ENCODE measurements at regions not wholly inside any gene's neighbourhood (a gene's known extent, or its start where the extent isn't known, plus 50 kb on each side); places are given as distances from the start of the nearest gene placed in this dataset.

DNA sequence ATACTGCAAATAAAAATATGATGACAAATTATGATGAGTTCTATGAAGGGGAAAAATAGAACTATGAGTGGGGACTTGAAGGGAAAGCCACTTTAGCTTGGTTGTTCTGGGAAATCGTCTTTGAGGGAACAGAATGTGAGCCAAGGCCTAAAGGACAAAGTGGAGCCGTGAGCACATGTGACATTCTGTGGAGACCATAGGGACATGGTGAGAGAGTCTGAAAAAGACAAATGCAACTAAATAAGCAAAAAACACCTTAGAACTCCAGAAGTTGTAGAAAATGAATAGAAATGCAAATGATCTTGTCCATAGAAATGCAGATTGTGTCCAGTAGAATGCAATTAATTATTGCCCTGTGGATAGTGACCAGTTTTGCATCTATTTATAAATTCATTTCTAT lies 86.8 kb upstream of the ANKRD10 start:
- Mint-ChIP-seq H3K27me3 (peaks cover 7% of the 10 kb centered on the region), H3K9me3 (no peaks in the 10 kb centered on the region), H3K4me3 (no peak overlapping the region), H3K36me3 (ENCODE audit: low read depth) (no peaks in the 10 kb centered on the region), H3K27ac (no peak overlapping the region), H3K4me1 (peaks cover 15% of the 10 kb centered on the region)
- ChIA-PET CTCF (no interaction called here), POLR2A (no interaction called here)
- DNase-seq (no peak), ATAC-seq (ENCODE audit: low read depth) (no peak)
- intact Hi-C loops (cut with micrococcal nuclease), result no loop called here
- TF ChIP-seq, protein P1, sequence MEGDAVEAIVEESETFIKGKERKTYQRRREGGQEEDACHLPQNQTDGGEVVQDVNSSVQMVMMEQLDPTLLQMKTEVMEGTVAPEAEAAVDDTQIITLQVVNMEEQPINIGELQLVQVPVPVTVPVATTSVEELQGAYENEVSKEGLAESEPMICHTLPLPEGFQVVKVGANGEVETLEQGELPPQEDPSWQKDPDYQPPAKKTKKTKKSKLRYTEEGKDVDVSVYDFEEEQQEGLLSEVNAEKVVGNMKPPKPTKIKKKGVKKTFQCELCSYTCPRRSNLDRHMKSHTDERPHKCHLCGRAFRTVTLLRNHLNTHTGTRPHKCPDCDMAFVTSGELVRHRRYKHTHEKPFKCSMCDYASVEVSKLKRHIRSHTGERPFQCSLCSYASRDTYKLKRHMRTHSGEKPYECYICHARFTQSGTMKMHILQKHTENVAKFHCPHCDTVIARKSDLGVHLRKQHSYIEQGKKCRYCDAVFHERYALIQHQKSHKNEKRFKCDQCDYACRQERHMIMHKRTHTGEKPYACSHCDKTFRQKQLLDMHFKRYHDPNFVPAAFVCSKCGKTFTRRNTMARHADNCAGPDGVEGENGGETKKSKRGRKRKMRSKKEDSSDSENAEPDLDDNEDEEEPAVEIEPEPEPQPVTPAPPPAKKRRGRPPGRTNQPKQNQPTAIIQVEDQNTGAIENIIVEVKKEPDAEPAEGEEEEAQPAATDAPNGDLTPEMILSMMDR (IDR thresholded peaks at IDR 0.05), result no peak

DNA sequence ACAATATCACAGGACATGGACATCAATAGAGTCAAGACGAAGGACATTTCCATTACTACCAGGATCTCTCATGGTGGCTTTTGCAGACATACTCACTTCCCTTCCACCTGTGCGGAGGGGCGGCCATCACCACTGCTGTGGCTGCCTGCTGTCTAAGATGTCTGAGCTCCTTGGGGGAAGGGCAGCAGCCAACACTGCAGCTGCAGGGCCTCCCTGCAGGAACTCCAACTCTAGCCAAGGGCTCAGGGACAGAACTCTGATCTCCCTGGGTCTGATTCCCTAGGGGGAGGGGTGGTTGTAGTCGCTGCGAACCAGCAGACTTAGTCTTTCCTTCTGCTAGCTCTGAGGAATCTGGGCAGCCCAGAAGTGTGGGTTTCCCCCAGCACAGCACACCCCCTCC lies 78.9 kb upstream of the ANKRD10 start:
- TF ChIP-seq, protein P1 (IDR thresholded peaks at IDR 0.05), result no peak
- no peak for ATAC-seq (ENCODE audit: low read depth)
- no peaks in the 10 kb centered on the region for H3K9me3 Mint-ChIP-seq
- CTCF ChIA-PET, result no interaction called here
- H3K4me3 Mint-ChIP-seq, result no peak overlapping the region
- intact Hi-C loops (cut with micrococcal nuclease), result no loop called here
- no peaks in the 10 kb centered on the region for H3K36me3 Mint-ChIP-seq (ENCODE audit: low read depth)
- DNase-seq, result no peak
- H3K4me1 Mint-ChIP-seq, result peaks cover 21% of the 10 kb centered on the region
- no peak overlapping the region for H3K27ac Mint-ChIP-seq
- POLR2A ChIA-PET, result no interaction called here
- peaks cover 16% of the 10 kb centered on the region for H3K27me3 Mint-ChIP-seq

DNA sequence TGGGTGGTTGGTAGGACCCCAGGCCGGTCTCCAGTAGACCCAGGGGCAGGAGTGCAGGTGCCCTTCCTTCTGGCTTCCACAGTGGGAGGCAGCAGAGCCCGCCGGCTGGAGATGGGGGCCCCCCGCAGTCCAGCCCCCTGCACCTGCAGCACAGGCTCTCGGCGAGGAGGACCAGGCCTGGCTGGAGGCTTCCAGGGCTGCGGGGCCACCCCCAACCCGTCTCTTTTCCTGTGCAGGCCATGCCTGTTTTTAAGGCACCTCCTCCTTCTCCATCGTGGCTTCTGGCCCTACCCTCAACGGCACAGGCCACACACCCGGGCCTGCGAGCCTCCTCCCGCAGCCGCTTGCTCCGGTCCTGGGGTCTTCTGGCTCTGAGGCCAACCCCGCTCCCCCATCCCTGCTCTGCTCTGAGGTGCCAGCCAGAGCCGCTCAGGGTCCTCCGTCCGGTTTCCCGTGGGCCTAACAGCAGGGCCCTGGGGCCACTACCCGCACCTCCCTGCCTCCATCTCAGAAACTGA lies 77.2 kb upstream of the ANKRD10 start:
- no peak for ATAC-seq (ENCODE audit: low read depth)
- H3K27ac Mint-ChIP-seq, result no peak overlapping the region
- H3K27me3 Mint-ChIP-seq, result peaks cover 24% of the 10 kb centered on the region
- peaks cover 10% of the 10 kb centered on the region for H3K4me1 Mint-ChIP-seq
- POLR2A ChIA-PET, result no interaction called here
- CTCF ChIA-PET, result no interaction called here
- no peaks in the 10 kb centered on the region for H3K9me3 Mint-ChIP-seq
- no peaks in the 10 kb centered on the region for H3K36me3 Mint-ChIP-seq (ENCODE audit: low read depth)
- no peak overlapping the region for H3K4me3 Mint-ChIP-seq
- DNase-seq, result no peak
- intact Hi-C loops (cut with micrococcal nuclease), result no loop called here
- TF ChIP-seq, protein P1 (IDR thresholded peaks at IDR 0.05), result no peak

DNA sequence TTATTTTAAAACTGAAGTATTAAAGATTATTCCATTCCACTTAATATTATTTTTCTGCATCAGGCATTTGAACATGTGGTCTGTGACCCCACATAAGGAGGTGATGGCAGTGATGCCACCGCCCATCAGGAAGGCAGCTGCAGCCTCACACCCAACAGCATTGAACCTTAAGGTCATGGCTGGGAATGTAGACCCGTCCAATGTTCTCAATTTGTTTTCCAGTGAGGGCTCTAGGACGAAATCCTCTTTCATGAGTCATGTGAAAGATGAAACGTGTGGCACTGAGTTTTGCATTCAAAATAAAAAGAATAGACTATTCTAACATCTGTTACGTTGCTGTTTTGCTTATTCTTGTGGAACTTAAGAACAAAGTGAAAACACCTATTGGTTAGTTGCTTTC lies 74.5 kb upstream of the ANKRD10 start:
- no peaks in the 10 kb centered on the region for H3K4me1 Mint-ChIP-seq
- TF ChIP-seq, protein P1 (IDR thresholded peaks at IDR 0.05), result no peak
- POLR2A ChIA-PET, result no interaction called here
- intact Hi-C loops (cut with micrococcal nuclease), result no loop called here
- ATAC-seq (ENCODE audit: low read depth), result no peak
- DNase-seq, result no peak
- H3K27ac Mint-ChIP-seq, result no peak overlapping the region
- CTCF ChIA-PET, result no interaction called here
- H3K27me3 Mint-ChIP-seq, result peaks cover 30% of the 10 kb centered on the region
- no peaks in the 10 kb centered on the region for H3K9me3 Mint-ChIP-seq
- no peak overlapping the region for H3K4me3 Mint-ChIP-seq
- H3K36me3 Mint-ChIP-seq (ENCODE audit: low read depth), result no peaks in the 10 kb centered on the region

DNA sequence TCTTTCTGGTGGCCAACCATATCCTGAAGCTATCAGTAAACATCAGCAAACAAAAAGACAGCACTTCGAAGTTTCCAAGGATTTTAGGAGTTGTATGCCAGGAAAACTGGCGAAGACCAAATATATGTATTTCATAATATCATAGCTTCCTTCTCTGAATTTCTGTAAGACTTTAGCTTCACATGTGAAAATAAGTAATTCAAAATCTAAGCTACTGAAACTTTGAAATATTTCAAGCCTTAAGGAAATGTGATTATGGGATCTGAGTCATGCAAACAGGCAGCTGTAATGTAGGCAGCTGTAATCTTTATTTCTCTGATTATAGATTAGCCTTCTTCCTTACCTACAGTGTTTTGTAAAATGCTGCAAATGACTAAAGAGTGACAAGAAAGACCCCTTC lies 70.7 kb upstream of the ANKRD10 start:
- peaks cover 35% of the 10 kb centered on the region for H3K27me3 Mint-ChIP-seq
- CTCF ChIA-PET, result interaction anchor here (0.6 kb wide), 1 partner anchor 690 kb away, joined by 3 read pairs; no protein-coding TSS in a partner anchor
- intact Hi-C loops (cut with micrococcal nuclease), result no loop called here

More for the DNA sequence above, 70.7 kb upstream of the ANKRD10 start:
- POLR2A ChIA-PET, result no interaction called here
- H3K27ac Mint-ChIP-seq, result no peak overlapping the region
- no peaks in the 10 kb centered on the region for H3K4me1 Mint-ChIP-seq
- H3K36me3 Mint-ChIP-seq (ENCODE audit: low read depth), result no peaks in the 10 kb centered on the region
- no peak for ATAC-seq (ENCODE audit: low read depth)
- no peak overlapping the region for H3K4me3 Mint-ChIP-seq
- no peak for DNase-seq
- H3K9me3 Mint-ChIP-seq, result no peaks in the 10 kb centered on the region
- TF ChIP-seq, protein P1 (IDR thresholded peaks at IDR 0.05), result no peak
